ENCODE measurements at regions not wholly inside any gene's neighbourhood (a gene's known extent, or its start where the extent isn't known, plus 50 kb on each side); places are given as distances from the start of the nearest gene placed in this dataset.

- Histone ChIP-seq H2AFZ (replicated peaks; ENCODE audit: low read length, poor library complexity) (no peak overlapping the region), H3K56ac (ENCODE audit: extremely low read depth, insufficient read depth, low read length) (no peak overlapping the region), H3K27me3 (ENCODE audit: control insufficient read depth, insufficient read depth, low read length) (no peaks in the 10 kb centered on the region), H3K4ac (ENCODE audit: low read depth, low read length) (no peak overlapping the region), H4K8ac (ENCODE audit: low read depth in 2 of 2, low read length in 2 of 2) (no peak overlapping the region), H3K36me3 (ENCODE audit: control insufficient read depth, insufficient read depth, low read length) (no peaks in the 10 kb centered on the region), H2BK5ac (ENCODE audit: low read depth, low read length, poor library complexity, severe bottlenecking) (no peak overlapping the region), H3K79me1 (ENCODE audit: low read depth in 1 of 2, low read length in 2 of 2) (no peaks in the 10 kb centered on the region), H3K23ac (ENCODE audit: low read depth, low read length) (no peak overlapping the region), H4K20me1 (ENCODE audit: insufficient read depth, low read length) (no peaks in the 10 kb centered on the region), H2AK5ac (ENCODE audit: low read depth, low read length) (no peak overlapping the region), H4K5ac (ENCODE audit: low read depth, low read length) (no peak overlapping the region), H3K9ac (ENCODE audit: low read depth, low read length) (no peak overlapping the region), H2AK9ac (replicated peaks; ENCODE audit: low read depth, low read length, poor library complexity) (no peak overlapping the region), H4K91ac (ENCODE audit: insufficient read depth, low read depth, low read length) (no peak overlapping the region), H3K4me2 (ENCODE audit: low read depth, low read length) (no peak overlapping the region), H2BK120ac (ENCODE audit: low read depth, low read length) (no peak overlapping the region), H3K9me3 (ENCODE audit: control insufficient read depth, insufficient read depth, low read length) (0 out of 2 replicates have a peak, but pooled peaks cover 2% of the 10 kb centered on the region), H3K14ac (replicated peaks; ENCODE audit: low read depth, low read length) (no peak overlapping the region), H3K4me1 (ENCODE audit: control insufficient read depth, insufficient read depth, low read length) (no peaks in the 10 kb centered on the region), H3K9me1 (ENCODE audit: insufficient read depth, low read length) (no peaks in the 10 kb centered on the region), H3K18ac (ENCODE audit: low read depth, low read length) (no peak overlapping the region), H3K27ac (ENCODE audit: insufficient read depth, low read length) (no peak overlapping the region), H2BK20ac (ENCODE audit: low read depth, low read length) (no peak overlapping the region), H3K4me3 (ENCODE audit: insufficient read depth, low read depth, low read length) (no peak overlapping the region), H2BK15ac (ENCODE audit: low read depth, low read length) (no peak overlapping the region)
- ATAC-seq (ENCODE audit: low read depth) (no peak), DNase-seq (no peak)
- ChIA-PET POLR2A (ENCODE audit: unreplicated experiment) (no interaction called here), CTCF (no interaction called here)
- dilution Hi-C loops (cut with HindIII; ENCODE audit: low sequenced_read_pairs, unreplicated experiment): no loop called here
- no peak for TF ChIP-seq RFX5 (IDR thresholded peaks at IDR 0.05; ENCODE audit: low read depth, low read length)
- TF ChIP-seq RCOR1 (IDR thresholded peaks at IDR 0.05; ENCODE audit: insufficient replicate concordance, low read length): no peak
- TF ChIP-seq SMC3 (IDR thresholded peaks at IDR 0.05; ENCODE audit: low read depth, low read length): no peak
- TF ChIP-seq USF2 (IDR thresholded peaks at IDR 0.05; ENCODE audit: low read depth, low read length): no peak
- no peak for TF ChIP-seq BHLHE40 (IDR thresholded peaks at IDR 0.05; ENCODE audit: low read depth, low read length)
- no peak for TF ChIP-seq RAD21 (IDR thresholded peaks at IDR 0.05; ENCODE audit: low read length)
- no peak for TF ChIP-seq MAFK (IDR thresholded peaks at IDR 0.05; ENCODE audit: low read depth, low read length)
- TF ChIP-seq CHD1 (IDR thresholded peaks at IDR 0.05; ENCODE audit: low read depth, low read length): no peak
- BruUV-seq (replicated peaks): no TSS peak
- intact Hi-C loops (cut with micrococcal nuclease): no loop called here
- in situ Hi-C loops (cut with MboI; ENCODE audit: low sequenced_read_pairs): no loop called here
- WGBS, 2 experiments (ENCODE audit: extremely low coverage in 2 of 2, insufficient read length in 1 of 2): 50% methylated on average over 1 of the region's 6 CpGs; no CpG with 5 or more reads in 1 of the 2 experiments
Observed at GRCh38 chr5:44574678-44575077, 185.5 kb upstream of the FGF10 start.

Data from IMR-90 (cell line).